ENCODE measurements at regions not wholly inside any gene's neighbourhood (a gene's known extent, or its start where the extent isn't known, plus 50 kb on each side); places are given as distances from the start of the nearest gene placed in this dataset.

DNA sequence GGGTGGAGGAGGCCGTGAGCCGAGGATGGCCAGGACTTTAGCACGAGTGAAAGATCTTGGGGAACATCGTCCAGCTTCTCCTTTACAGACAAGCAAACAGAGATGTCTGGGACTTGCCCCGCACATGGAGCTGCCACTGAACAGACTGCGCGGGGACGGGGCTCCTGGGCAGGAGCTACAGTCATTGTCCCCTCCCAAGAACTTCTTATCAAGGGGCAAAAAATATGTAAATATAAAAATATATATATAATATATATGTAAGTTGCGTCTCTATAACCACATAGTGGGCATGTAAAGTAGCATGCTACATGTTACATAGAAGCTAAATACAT, 245.0 kb upstream of the SALL3 start:
- TF ChIP-seq, protein P1, sequence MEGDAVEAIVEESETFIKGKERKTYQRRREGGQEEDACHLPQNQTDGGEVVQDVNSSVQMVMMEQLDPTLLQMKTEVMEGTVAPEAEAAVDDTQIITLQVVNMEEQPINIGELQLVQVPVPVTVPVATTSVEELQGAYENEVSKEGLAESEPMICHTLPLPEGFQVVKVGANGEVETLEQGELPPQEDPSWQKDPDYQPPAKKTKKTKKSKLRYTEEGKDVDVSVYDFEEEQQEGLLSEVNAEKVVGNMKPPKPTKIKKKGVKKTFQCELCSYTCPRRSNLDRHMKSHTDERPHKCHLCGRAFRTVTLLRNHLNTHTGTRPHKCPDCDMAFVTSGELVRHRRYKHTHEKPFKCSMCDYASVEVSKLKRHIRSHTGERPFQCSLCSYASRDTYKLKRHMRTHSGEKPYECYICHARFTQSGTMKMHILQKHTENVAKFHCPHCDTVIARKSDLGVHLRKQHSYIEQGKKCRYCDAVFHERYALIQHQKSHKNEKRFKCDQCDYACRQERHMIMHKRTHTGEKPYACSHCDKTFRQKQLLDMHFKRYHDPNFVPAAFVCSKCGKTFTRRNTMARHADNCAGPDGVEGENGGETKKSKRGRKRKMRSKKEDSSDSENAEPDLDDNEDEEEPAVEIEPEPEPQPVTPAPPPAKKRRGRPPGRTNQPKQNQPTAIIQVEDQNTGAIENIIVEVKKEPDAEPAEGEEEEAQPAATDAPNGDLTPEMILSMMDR (IDR thresholded peaks at IDR 0.05): no peak
- TF ChIP-seq POLR2A (IDR thresholded peaks at IDR 0.05): no peak
